GM21723 (cell line): ENCODE measurements at regions not wholly inside any gene's neighbourhood (a gene's known extent, or its start where the extent isn't known, plus 50 kb on each side); places are given as distances from the start of the nearest gene placed in this dataset.

ENCODE experiments used
- ATAC-seq: cut with Tn5 transposase; IDR thresholded peaks from one replicate; pipeline ENCODE4 v1.9.1; 2021; ENCODE audit warnings: mild to moderate bottlenecking, moderate library complexity; ENCODE audit not compliant: unreplicated experiment

- ATAC-seq = no peak
Observed at GRCh38 chr2:2565671-2566070, 234.6 kb upstream of the MYT1L start.

DNA sequence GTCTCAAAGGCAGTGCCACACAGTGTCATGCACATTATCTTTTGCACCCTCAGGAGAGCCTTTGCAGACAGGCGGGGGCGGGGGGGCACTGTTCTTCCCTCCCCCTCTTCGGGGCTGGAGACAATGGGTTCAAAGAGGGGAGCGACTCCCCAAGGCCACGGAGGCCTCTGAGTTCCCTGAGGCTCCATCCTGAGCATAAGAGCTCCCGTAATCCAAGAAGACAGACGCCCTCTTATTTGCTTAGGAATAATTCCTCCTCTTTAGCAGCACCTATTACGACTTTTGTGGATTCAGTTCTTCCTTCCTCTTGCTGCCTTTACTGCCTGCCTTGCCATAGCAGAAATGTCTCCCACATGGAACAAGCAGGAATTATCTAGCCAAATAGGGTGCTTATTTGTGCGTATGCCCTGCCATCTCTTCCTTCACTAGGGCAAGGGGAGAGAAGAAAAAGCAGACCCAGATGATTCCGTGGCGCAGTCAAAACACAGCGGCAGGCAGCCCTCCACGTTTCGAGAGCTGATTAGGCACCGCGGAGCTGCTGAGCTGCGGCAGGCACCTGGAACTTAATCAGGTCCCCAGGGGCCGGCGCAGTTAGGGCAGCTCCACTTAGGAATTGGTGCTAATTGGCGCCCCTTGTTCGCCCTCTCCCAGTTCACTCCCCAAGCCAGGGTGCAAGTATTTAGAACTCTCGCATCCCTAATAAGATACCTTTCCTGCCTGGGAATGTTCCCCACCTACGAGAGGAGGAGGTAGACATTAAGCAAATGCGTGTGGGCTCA, 233.4 kb upstream of the MYT1L start:
- ATAC-seq = no peak

- no peak for ATAC-seq
Observed at GRCh38 chr2:2563309-2563860, 232.3 kb upstream of the MYT1L start.

DNA sequence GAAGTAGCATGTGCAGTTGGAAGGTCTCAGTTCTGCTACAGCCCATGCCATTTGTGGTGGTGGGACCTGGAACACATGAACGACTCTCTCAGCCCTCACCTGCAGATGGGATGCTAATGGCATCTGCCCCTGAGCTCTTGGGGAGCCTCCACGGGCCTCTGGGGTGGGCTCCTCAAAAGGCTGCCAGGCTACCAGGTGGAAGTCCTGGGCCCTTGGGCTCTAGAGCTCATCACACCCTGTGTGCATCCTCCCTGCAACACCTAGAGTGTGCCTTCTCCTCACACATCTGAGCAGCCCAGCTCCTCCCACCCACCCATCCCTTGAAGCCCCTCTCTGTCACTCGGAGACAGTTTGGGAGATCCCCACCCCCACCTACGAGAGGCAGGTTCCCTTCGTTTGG, 231.8 kb upstream of the MYT1L start:
- ATAC-seq = no peak

DNA sequence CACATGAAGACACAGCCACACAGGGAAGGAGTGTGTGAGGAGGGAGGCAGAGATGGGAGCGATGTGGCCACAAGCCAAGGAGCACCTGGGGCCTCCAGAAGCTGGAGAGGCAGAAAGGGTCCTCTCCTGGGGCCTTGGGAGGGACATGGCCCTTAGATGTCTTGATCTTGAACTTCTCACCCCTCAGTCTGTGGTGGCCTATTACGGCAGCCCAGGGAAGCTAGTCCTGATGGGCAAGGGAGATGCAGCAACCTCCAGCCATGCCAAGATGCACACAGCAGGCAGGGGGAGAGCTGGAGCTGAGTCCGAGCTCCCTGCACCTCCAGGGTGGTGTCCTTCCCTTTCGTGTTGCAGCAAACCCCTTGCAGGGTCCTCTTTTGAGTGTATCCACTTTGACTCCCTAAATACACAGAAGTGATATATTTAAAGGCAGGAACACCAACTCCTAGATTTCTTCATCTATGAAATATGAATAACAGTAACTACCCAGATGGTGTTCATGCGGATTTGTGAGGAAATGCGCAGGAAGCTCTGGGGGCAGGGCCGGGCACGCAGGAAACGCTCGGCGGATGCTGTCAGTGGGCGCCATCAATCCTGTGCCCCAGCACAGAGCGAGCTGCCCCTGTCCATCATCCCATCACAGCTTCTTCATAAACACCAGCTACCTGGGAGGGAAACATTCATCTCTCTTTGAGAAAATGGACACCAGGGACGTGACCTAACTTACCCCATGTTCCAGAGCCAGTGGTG, 230.4 kb upstream of the MYT1L start:
- ATAC-seq = no peak

- ATAC-seq = no peak
Observed at GRCh38 chr2:2560374-2561015, 229.4 kb upstream of the MYT1L start.

DNA sequence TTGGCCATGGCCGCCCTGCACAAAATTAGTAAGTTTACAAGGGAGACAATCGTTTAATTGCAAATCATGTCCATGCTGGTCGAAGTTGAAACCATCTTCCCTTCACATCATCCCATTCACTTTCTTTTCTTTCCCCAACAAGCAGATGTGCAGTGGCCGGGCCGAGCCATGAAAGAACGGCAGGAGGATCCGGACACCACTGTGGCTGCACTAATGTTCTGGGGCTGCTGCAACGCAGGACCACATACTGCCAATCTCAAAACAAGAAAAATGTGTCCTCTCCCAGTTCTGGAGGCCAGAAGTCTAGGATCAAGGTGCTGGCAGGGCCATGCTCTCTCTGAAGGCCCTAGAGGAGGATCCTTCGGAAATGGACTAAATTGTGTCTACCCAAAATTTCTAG, 227.4 kb upstream of the MYT1L start:
- no peak for ATAC-seq

DNA sequence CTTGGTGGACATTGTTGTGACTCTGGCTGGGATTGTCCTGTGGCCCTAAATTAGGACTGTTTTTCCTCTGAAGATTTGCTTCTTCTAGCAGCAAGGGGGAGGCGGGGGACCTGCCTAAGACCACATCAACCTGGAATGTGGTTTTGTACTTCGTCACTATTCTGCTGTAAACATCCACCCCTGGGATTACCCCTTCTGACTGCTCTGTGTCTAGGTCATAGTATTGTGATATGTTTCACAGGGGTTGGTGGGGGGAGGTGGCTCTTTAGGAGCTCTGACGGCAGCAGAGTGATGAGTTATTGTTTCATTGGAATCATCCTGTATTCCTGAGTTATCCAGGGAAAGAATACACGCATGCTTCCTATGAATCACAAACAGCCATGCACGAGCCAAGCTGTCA, 226.4 kb upstream of the MYT1L start:
- ATAC-seq = no peak

GRCh38 chr2:2550856-2551255, 219.8 kb upstream of the MYT1L start:
- no peak for ATAC-seq

DNA sequence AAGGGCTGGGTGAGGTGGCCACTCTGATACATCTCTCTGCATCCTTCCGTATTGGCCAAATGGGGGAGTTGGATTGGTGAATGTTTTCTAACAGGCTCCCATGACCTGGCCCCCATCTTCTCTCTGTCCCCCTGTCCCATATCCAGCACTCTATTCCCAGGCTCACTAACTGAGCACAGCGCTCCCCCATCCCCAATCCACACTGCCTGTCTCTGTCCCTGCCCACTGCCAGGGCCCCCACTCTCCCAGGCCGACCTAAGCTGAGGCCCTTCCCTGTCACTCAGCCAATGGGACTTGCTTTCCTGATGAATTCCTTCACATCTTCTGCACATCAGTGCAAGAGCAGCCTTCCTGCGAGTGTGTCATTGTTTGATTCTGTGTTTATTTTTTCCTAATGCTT, 216.8 kb upstream of the MYT1L start:
- ATAC-seq = no peak

DNA sequence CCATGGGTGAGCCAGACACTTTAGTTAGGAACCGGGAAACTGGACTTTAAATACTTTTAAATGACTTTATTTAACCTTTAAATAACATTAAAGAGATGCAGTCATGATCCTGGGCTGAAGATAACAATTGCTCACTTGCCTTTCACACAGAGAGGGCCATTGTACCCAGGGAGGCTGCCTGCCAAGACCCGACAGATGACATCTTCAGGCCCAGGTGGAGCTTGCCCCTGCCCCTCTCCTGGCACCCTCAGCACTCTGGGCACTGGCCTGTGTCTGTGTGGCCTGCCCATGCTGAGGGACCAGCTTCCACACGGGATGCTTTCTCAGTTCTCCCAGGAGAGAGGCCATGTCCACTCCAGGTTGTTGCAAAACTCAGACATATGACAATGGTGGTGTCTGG, 216.4 kb upstream of the MYT1L start:
- ATAC-seq = no peak

DNA sequence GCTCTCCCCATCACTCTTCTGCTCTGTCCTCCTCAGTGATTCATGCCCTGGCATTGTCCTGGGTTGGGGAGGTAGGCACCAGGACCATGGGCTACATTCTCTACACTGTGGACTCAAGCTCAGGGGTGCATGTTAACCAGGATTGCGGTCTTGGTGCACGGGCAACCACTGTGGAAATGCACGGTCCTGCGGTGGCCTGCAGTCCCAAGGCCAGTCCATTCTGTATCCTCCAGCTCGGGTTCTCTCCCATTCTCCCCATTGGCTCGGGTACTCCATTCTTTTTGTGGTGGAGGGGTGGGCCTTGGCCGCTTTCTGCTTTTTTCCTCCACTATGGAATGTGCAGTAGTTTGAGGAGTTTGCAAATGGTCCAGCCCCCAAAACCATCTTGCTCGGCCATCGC, 215.0 kb upstream of the MYT1L start:
- ATAC-seq = no peak

- no peak for ATAC-seq
Observed at GRCh38 chr2:2542966-2543611, 212.0 kb upstream of the MYT1L start.

- ATAC-seq = no peak
Observed at GRCh38 chr2:2542316-2542715, 211.2 kb upstream of the MYT1L start.

DNA sequence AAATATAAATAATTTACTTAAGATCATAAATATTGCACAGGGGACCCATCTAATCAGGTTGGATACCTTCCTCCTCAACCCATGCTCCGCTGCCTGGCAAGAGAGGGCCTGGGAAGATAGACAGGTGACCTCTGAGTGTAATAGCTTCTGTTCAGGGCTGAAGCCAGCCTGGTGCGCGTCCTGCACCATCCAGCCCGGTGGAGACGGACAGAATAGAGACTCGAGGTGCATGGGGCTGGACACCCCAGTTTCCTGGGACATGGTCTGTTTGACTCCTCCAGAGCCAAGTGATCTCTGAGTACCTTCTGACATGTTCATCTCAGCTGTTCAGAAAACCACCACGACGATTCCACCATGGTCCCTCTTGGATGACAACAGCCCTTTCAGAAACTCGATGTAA, 209.3 kb upstream of the MYT1L start:
- no peak for ATAC-seq

DNA sequence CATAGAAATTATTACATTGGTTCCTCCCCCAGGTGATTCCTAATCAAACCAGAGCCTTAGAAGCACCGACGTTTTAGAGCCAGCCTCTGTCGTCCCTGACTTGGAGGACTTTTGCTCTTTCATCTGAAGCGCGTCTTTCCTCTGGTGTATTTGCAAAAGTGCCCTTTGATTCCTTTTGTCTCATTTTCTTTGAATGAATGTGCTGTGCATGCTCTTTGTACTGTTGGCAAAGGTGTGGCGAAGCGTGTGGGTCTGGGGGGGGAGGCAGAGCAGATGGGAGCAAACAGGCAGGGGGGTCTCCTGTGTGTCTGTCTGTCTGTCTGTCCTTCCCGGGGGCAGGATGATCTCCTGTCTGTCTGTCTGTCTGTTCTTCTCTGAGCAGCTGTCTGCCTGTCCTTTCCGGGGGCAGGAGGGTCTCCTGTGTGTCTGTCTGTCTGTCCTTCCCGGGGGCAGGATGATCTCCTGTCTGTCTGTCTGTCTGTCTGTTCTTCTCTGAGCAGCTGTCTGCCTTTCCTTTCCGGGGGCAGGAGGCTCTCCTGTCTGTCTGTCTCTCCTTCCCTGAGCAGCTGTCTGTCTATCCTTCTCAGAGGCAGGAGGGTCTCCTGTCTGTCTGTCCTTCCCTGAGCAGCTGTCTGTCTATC, 205.5 kb upstream of the MYT1L start:
- no peak for ATAC-seq

DNA sequence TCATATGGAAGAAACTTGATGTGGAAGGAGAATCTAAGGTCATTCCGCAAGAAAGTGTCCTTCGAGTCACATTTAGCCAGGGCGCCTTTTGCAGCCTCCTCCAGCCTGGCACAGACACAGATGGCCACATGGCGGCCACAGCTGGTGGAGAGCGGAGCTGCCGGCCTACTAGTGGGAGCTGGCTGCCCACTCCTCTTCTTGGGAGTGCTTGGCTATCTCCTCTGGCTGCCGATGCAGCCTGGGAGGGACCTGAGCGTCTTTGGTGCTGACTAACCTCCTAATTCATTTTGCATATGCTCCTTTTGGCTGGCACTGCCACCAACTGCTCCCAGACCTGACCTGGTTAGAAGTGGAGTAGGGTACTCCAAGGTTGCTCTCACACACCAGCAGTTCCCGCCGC, 199.3 kb upstream of the MYT1L start:
- no peak for ATAC-seq

- ATAC-seq = no peak
Observed at GRCh38 chr2:2528846-2529245, 197.8 kb upstream of the MYT1L start.

- ATAC-seq = no peak
Observed at GRCh38 chr2:2527148-2527547, 196.1 kb upstream of the MYT1L start.

GRCh38 chr2:2524348-2524941, 193.4 kb upstream of the MYT1L start:
- no peak for ATAC-seq
